22Rv1 (cell line): ENCODE measurements at regions not wholly inside any gene's neighbourhood (a gene's known extent, or its start where the extent isn't known, plus 50 kb on each side); places are given as distances from the start of the nearest gene placed in this dataset.

Source experiments
- CTCF ChIP-seq: fragments of 450-650 bp; IDR thresholded peaks from 2 replicates; pipeline ENCODE4 v1.5.1; 2017; ENCODE audit warnings: mild to moderate bottlenecking
- ZFX ChIP-seq: fragments of 450-650 bp; IDR thresholded peaks from 2 replicates; pipeline ENCODE4 v1.6.1; 2017; ENCODE audit warnings: antibody characterized with exemption, borderline replicate concordance

GRCh38 chr3:116802651-116803050 lies 93.1 kb downstream of the TUSC7 start:
- TF ChIP-seq CTCF (no peak), ZFX (no peak)
